GM12892 (cell line): ENCODE measurements at regions not wholly inside any gene's neighbourhood (a gene's known extent, or its start where the extent isn't known, plus 50 kb on each side); places are given as distances from the start of the nearest gene placed in this dataset.
A peak's percentile ranks its signal among the peaks of the same experiment; 100 is the strongest.

Source experiments
- DNase-seq: peaks from one replicate; pipeline ENCODE4 v3.0.0; 2011; ENCODE audit not compliant: insufficient read length
- FAIRE-seq: peaks from 2 replicates; lab custom pipeline; 2011; peaks lifted over from hg19 to GRCh38; lab: Jason Lieb, UNC
- POLR2A ChIP-seq: IDR thresholded peaks from 2 replicates; pipeline ENCODE4 v1.6.1; 2011; ENCODE audit warnings: low read depth, low read length, control low read depth
- POLR2AphosphoS5 ChIP-seq: IDR thresholded peaks from 2 replicates; pipeline ENCODE4 v1.6.1; 2011; ENCODE audit warnings: low read depth, low read length, control low read depth
- TAF1 ChIP-seq: IDR thresholded peaks from 2 replicates; pipeline ENCODE4 v1.6.1; 2011; ENCODE audit warnings: low read depth, mild to moderate bottlenecking, control low read depth, low read length, borderline replicate concordance

GRCh38 chr4:36794716-36795115, 449.8 kb upstream of the NWD2 start:
- no peak for FAIRE-seq
- no peak for DNase-seq
- TF ChIP-seq POLR2AphosphoS5: no peak
- TF ChIP-seq TAF1: no peak
- TF ChIP-seq POLR2A: no peak

GRCh38 chr4:36812149-36812548, 432.4 kb upstream of the NWD2 start:
- no peak for TF ChIP-seq TAF1
- no peak for TF ChIP-seq POLR2A
- no peak for TF ChIP-seq POLR2AphosphoS5
- FAIRE-seq (no peak), DNase-seq (no peak)

- no peak for DNase-seq
- no peak for FAIRE-seq
- TF ChIP-seq POLR2A (no peak), POLR2AphosphoS5 (no peak), TAF1 (no peak)
Measured at GRCh38 chr4:36815536-36815935, 429.0 kb upstream of the NWD2 start.

- no peak for FAIRE-seq
- no peak for TF ChIP-seq TAF1
- no peak for TF ChIP-seq POLR2A
- no peak for TF ChIP-seq POLR2AphosphoS5
- DNase-seq: no peak
Measured at GRCh38 chr4:36823199-36823967, 421.2 kb upstream of the NWD2 start.

GRCh38 chr4:36824682-36825081, 419.9 kb upstream of the NWD2 start:
- no peak for DNase-seq
- FAIRE-seq: no peak
- TF ChIP-seq POLR2A: no peak
- no peak for TF ChIP-seq TAF1
- TF ChIP-seq POLR2AphosphoS5: no peak

- DNase-seq: no peak
- TF ChIP-seq POLR2A (no peak), POLR2AphosphoS5 (no peak), TAF1 (no peak)
Measured at GRCh38 chr4:36835246-36835645, 409.3 kb upstream of the NWD2 start.

GRCh38 chr4:36841583-36842326, 402.8 kb upstream of the NWD2 start:
- TF ChIP-seq TAF1: no peak
- TF ChIP-seq POLR2A: no peak
- no peak for TF ChIP-seq POLR2AphosphoS5
- FAIRE-seq (no peak), DNase-seq (no peak)

More at GRCh38 chr4:36835246-36835645, 409.3 kb upstream of the NWD2 start:
- FAIRE-seq: no peak

GRCh38 chr4:36844448-36844847, 400.1 kb upstream of the NWD2 start:
- TF ChIP-seq TAF1 (no peak), POLR2A (no peak), POLR2AphosphoS5 (no peak)
- FAIRE-seq (no peak), DNase-seq (no peak)

GRCh38 chr4:36852856-36853255, 391.7 kb upstream of the NWD2 start:
- TF ChIP-seq POLR2AphosphoS5 (no peak), TAF1 (no peak), POLR2A (no peak)
- FAIRE-seq: no peak
- no peak for DNase-seq

- DNase-seq: no peak
- peak; percentile 40 for FAIRE-seq
- TF ChIP-seq TAF1: no peak
- no peak for TF ChIP-seq POLR2A
- no peak for TF ChIP-seq POLR2AphosphoS5
Measured at GRCh38 chr4:36854554-36854953, 390.0 kb upstream of the NWD2 start.

GRCh38 chr4:36863601-36864000, 380.9 kb upstream of the NWD2 start:
- DNase-seq (no peak), FAIRE-seq (no peak)
- TF ChIP-seq TAF1: no peak
- no peak for TF ChIP-seq POLR2AphosphoS5
- no peak for TF ChIP-seq POLR2A
